HUES6 (cell line): ENCODE measurements at regions not wholly inside any gene's neighbourhood (a gene's known extent, or its start where the extent isn't known, plus 50 kb on each side); places are given as distances from the start of the nearest gene placed in this dataset.

Source experiments
- H3K27ac ChIP-seq: 2 replicates; pipeline ENCODE4 v1.7.0; 2013; ENCODE audit warnings: low read depth, mild to moderate bottlenecking, low read length, inconsistent platforms
- H3K27me3 ChIP-seq: 2 replicates; pipeline ENCODE4 v1.6.1; 2013; ENCODE audit warnings: low read length; ENCODE audit not compliant: control insufficient read depth, insufficient read depth
- H3K36me3 ChIP-seq: 2 replicates; pipeline ENCODE4 v1.6.1; 2013; ENCODE audit warnings: low read length; ENCODE audit not compliant: control insufficient read depth, insufficient read depth
- H3K4me1 ChIP-seq: 2 replicates; pipeline ENCODE4 v1.6.1; 2013; ENCODE audit warnings: low read length; ENCODE audit not compliant: control insufficient read depth, insufficient read depth
- H3K4me3 ChIP-seq: 2 replicates; pipeline ENCODE4 v1.5.1; 2013; ENCODE audit warnings: low read depth, low read length
- H3K9ac ChIP-seq: one replicate; pipeline ENCODE4 v1.6.1; 2013; ENCODE audit warnings: mild to moderate bottlenecking, low read length
- H3K9me3 ChIP-seq: 2 replicates; pipeline ENCODE4 v1.6.1; 2013; ENCODE audit warnings: low read depth, low read length; ENCODE audit not compliant: control insufficient read depth, insufficient read depth

DNA sequence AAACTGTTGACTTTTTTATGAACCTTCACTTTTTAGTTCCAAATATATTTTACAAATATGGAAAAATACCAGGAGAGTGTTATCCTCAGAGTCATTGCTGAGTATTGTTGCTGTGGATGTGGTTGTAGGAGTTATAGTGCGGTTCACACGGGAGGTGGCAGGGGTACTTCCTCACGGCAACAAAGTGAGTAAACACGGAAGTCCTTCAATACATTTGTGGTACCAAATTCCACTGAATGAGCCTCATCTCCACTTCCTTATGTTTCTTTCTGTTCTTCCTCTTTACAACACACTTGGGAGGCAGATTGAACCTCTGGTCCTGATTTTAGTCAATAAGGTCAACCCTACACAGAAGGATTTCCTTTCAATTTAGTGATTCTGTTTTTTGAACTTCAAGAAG, 371.8 kb downstream of the BTBD3 start:
- peaks cover 5% of the 10 kb centered on the region; the same call in 1 of the 2 replicates for H3K9me3 ChIP-seq
- no peak overlapping the region for H3K9ac ChIP-seq
- H3K27ac ChIP-seq = no peak overlapping the region
- H3K27me3 ChIP-seq = no peaks in the 10 kb centered on the region
- H3K4me3 ChIP-seq = no peak overlapping the region
- H3K36me3 ChIP-seq = no peaks in the 10 kb centered on the region
- H3K4me1 ChIP-seq = no peaks in the 10 kb centered on the region

DNA sequence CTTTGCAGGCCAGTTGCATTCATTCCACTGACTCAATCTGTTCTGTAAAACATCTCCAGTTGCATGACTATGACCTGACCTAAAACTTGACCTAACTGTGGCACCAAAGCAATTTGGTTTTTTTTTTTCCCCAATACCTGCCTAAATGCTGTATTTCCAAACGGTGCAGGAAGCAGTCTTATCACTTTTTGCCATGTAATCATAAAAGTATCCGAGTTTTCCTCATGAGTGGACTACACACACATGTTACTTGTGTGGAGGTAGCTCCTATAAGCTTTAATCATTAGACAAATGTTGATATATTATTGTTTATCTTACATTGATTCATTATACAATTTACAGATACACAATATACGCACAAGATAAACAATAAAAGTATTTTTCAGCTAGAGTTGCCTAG, 373.7 kb downstream of the BTBD3 start:
- Histone ChIP-seq H3K4me1 (no peaks in the 10 kb centered on the region), H3K27ac (no peak overlapping the region), H3K9ac (no peak overlapping the region), H3K9me3 (peaks cover 5% of the 10 kb centered on the region; the same call in 1 of the 2 replicates), H3K27me3 (no peaks in the 10 kb centered on the region), H3K36me3 (no peaks in the 10 kb centered on the region), H3K4me3 (no peak overlapping the region)

DNA sequence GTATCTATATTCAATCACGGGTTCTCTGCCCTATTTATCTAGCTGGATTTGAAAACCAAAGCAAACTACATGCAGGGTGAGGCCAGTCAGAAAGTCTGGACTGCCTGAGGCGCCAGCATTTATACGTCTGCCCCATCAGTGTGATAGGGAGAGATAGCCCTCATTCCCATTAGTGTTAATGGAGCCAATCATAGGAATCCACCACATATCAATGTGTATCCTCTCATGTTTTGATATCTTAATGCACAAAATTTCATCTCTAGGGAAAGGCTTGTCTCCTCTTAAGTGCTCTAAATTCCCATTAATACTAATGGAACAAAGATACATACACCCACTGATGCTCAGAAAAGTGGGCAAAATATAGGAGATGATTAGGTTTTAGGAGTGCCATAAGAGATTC, 376.2 kb downstream of the BTBD3 start:
- Histone ChIP-seq H3K27me3 (no peaks in the 10 kb centered on the region), H3K4me1 (no peaks in the 10 kb centered on the region), H3K27ac (no peak overlapping the region), H3K9ac (no peak overlapping the region), H3K36me3 (no peaks in the 10 kb centered on the region), H3K4me3 (no peak overlapping the region), H3K9me3 (peaks cover 5% of the 10 kb centered on the region; the same call in 1 of the 2 replicates)

DNA sequence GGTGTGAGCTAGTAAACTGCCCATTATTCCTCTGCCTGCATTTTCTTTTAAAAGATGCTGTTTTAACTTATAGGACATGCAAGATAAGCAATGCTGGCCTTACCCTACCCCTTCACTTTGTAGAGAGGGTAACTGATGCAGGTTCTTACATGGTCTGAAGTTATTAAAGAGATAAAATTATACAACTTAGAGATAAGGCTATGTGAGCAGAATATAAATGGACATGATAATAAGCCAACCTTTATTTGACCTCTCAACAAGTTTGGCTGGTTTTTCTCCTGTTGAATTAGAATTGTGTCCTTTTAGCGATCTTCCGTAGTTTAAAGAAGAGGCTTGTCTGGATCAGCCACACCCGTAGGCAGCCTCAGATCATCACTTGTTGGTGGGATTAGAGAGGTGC, 377.0 kb downstream of the BTBD3 start:
- peaks cover 5% of the 10 kb centered on the region; the same call in 1 of the 2 replicates for H3K9me3 ChIP-seq
- H3K36me3 ChIP-seq = no peaks in the 10 kb centered on the region
- H3K4me1 ChIP-seq = no peaks in the 10 kb centered on the region
- no peaks in the 10 kb centered on the region for H3K27me3 ChIP-seq
- no peak overlapping the region for H3K4me3 ChIP-seq
- H3K27ac ChIP-seq = no peak overlapping the region
- H3K9ac ChIP-seq = no peak overlapping the region

DNA sequence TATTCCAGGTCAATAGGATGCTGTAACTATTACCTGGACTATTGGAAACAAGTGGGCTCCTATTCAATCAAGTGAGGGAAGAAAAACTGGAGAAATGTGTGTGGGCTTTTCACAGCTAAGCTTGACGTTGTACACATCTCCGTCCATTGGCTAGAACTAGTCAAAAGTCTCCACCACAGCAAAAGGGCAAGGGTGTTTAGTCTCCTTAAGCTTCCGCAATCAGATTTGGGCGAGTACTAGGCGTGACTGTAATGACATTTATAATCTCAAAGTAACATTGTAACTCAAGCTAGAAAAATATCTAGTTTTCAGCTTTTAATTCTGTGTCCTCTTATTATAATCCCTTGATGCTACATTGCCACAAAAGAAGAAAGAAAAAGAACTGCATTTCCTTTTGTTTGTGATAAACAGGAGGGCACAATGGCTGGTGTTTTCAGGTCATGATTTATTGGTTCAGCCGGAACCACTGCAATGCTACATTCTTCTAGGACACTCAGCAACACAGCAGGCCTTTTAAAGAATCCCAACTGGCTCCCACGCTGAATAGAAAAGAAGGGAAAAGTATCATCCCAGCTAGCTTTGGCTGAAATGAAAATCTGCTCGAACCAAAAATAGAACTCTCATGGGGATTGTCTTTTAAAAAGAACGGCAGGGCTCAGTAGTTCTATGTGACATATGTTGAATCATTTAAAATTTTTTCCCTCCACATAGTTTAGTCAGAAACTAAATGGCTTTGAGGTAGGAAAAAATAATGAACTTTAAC, 387.7 kb downstream of the BTBD3 start:
- H3K9ac ChIP-seq = no peak overlapping the region

DNA sequence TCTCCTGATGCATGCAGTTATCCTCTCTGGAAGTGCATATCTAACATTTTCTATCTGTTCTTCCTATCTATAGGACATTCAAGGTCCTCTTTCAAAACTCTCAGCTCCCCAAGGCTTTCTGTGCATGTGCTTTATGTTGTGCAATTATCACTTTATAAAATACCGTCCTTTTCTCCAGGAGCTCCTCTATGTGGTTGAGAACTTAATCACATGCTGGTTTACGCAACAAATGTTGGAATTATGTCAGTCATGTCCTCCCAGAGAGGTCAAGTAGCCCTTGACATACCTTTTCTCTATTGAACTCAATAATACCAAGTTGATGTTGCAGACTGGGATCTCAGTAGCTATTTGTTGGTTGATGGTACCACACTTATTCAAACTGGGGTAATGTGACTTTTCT, 388.4 kb downstream of the BTBD3 start:
- H3K27ac ChIP-seq = no peak overlapping the region
- H3K36me3 ChIP-seq = no peaks in the 10 kb centered on the region
- H3K4me1 ChIP-seq = no peaks in the 10 kb centered on the region
- H3K9me3 ChIP-seq = peaks cover 11% of the 10 kb centered on the region
- no peak overlapping the region for H3K4me3 ChIP-seq
- no peaks in the 10 kb centered on the region for H3K27me3 ChIP-seq
- H3K9ac ChIP-seq = no peak overlapping the region

More for the DNA sequence above, 387.7 kb downstream of the BTBD3 start:
- Histone ChIP-seq H3K36me3 (no peaks in the 10 kb centered on the region), H3K27ac (no peak overlapping the region), H3K27me3 (no peaks in the 10 kb centered on the region), H3K4me3 (no peak overlapping the region), H3K9me3 (peaks cover 11% of the 10 kb centered on the region), H3K4me1 (no peaks in the 10 kb centered on the region)

DNA sequence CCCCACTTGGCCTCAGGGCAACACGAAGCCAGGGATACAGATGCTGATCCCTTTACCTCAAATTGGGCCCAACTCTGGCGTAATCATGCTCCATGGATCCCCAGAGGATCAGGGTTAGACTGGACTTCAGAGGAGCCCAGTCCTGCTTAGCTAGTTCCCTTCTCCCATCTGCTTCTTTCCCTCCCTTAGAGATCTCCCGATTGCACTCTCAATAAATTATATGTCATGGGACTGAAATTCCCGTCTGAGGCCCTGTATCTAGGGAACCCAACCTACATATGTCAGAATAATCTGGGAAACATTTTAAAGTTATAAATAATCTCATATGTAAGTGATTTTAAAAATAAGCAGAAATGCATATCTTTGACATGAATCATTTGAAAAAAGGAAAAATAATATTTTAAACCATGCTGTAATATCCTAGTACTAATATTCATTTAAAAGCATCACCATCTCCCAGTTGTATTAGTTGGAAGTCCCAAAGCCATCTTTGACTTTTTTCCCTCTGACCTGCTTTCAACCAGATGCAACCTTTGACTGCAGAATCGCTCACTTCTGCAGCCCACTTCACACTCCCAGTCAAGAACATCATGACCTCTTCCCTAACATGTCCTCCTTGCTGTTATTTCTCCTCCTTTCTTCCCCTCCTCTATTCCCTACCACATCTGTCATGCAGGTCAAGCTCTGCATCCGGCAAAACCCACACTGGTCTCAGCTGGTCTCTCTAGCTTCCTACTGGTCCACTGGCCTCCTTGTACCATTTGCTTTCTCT, 393.6 kb downstream of the BTBD3 start:
- Histone ChIP-seq H3K27me3 (no peaks in the 10 kb centered on the region), H3K27ac (no peak overlapping the region), H3K36me3 (no peaks in the 10 kb centered on the region), H3K9ac (no peak overlapping the region), H3K4me3 (no peak overlapping the region), H3K4me1 (no peaks in the 10 kb centered on the region), H3K9me3 (no peaks in the 10 kb centered on the region)

DNA sequence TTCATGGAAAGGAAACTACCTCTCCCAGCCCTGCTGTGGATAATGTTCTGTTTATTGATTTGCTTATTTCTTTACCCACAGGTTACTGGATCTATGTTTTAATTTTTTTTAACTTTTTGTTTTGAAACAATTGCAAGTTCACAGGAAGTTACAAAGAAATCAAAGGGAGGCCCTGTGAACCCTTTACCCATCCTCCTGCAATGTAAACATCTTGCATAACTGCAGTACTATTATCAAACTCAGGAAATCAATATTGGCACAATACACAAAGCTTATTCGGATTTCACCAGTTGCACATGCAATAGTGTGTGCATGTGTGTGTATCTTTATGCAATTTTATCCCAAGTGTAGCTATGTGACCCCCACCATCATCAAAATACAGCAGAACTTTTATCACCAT, 398.0 kb downstream of the BTBD3 start:
- Histone ChIP-seq H3K27me3 (no peaks in the 10 kb centered on the region), H3K27ac (no peak overlapping the region), H3K4me1 (no peaks in the 10 kb centered on the region), H3K4me3 (no peak overlapping the region), H3K36me3 (no peaks in the 10 kb centered on the region), H3K9me3 (no peaks in the 10 kb centered on the region), H3K9ac (no peak overlapping the region)

DNA sequence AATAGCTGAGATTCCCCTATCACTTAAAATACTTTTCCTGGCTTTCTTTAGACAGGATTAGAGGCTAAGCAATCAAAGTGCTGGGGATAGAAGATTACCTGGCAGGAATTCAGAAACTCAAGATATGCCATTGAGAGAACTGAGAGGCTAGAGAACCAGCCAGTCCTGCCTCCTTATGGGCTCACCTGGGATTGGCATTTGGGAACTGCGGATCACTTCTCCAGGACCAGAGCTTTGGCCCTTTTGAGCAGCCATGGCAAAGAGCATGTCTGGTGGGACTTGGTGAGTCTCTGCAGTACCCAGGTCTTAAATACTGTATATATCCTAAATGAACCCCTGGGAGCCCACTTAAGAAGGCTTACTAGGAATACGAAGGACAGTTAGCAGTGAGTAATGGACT, 399.1 kb downstream of the BTBD3 start:
- Histone ChIP-seq H3K9me3 (no peaks in the 10 kb centered on the region), H3K36me3 (no peaks in the 10 kb centered on the region), H3K27me3 (no peaks in the 10 kb centered on the region), H3K4me3 (no peak overlapping the region), H3K9ac (no peak overlapping the region), H3K4me1 (no peaks in the 10 kb centered on the region), H3K27ac (no peak overlapping the region)

DNA sequence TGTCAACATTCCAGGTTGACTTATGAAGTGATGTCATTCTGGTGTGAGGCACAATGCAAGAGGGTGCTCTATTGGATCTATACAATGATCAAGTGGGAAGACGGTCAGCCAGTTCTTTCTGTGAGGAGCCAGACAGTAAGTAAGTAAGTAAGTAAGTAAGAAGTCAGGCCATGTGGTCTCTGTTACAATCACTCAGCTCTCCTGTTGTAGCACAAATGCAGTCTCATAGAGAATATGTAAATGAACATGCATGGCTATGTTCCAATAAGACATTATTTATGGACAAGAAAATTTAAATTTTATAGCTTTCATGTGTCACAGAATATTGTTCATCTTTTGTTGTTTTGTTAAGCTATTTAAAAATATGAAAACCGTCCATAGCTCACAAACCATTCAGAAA, 399.7 kb downstream of the BTBD3 start:
- H3K4me3 ChIP-seq = no peak overlapping the region
- H3K4me1 ChIP-seq = no peaks in the 10 kb centered on the region
- no peaks in the 10 kb centered on the region for H3K9me3 ChIP-seq
- no peaks in the 10 kb centered on the region for H3K27me3 ChIP-seq
- H3K27ac ChIP-seq = no peak overlapping the region
- H3K9ac ChIP-seq = no peak overlapping the region
- no peaks in the 10 kb centered on the region for H3K36me3 ChIP-seq

DNA sequence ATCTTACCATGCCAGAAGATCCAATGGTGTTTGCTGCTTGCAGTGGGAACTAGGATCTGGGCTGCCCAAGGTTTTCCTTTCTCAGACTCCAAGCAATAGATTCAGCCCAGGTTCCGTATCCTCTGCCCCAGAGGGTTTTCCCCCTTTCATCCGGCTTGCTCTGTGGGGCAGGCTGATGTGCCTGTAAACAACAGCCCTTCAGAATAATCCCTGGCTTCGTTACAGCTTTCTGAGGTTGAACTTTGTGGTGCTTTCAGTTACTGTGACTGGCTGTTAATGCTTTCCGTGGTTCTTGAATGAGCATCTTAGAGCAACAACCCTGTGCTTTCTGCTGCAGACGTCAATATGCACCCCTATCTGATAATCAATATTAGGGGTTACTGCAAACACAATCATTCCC, 400.4 kb downstream of the BTBD3 start:
- no peak overlapping the region for H3K27ac ChIP-seq
- no peak overlapping the region for H3K9ac ChIP-seq
- no peaks in the 10 kb centered on the region for H3K4me1 ChIP-seq
- no peaks in the 10 kb centered on the region for H3K9me3 ChIP-seq
- H3K36me3 ChIP-seq = no peaks in the 10 kb centered on the region
- H3K27me3 ChIP-seq = no peaks in the 10 kb centered on the region
- no peak overlapping the region for H3K4me3 ChIP-seq
